CD4-positive, alpha-beta T cell (primary cell): ENCODE measurements at regions not wholly inside any gene's neighbourhood (a gene's known extent, or its start where the extent isn't known, plus 50 kb on each side); places are given as distances from the start of the nearest gene placed in this dataset.
"Not testable (repeated sequence)": the region's sequence is repeated elsewhere in the genome, so short reads cannot be mapped to it uniquely, and the experiment has no call there.

ENCODE experiments used
- ATAC-seq: fragments of 200-7000 bp; cut with Tn5 transposase; one replicate; pipeline ENCODE4 v1.10.0; 2022; ENCODE audit warnings: mild to moderate bottlenecking; ENCODE audit not compliant: poor library complexity
- CTCF ChIA-PET: fragments of 350-600 bp; sonication (Branson Sonifier 250); formaldehyde crosslinking; loops from one replicate; lab custom pipeline; 2021; ENCODE audit warnings: antibody characterized with exemption, inconsistent platforms; lab: Charles Lee
- POLR2A ChIA-PET: fragments of 350-600 bp; sonication (Branson Sonifier 250); formaldehyde crosslinking; loops from one replicate; lab custom pipeline; 2021; ENCODE audit warnings: antibody characterized with exemption, inconsistent platforms; lab: Charles Lee
- DNase-seq, 14 experiments: peaks; one replicate each; pipeline ENCODE4 v3.0.0-alpha.2; 2013 to 2020; ENCODE audit warnings: mixed read lengths in 2 of 14
- H3K27ac ChIP-seq, 2 donors: one replicate each; pipeline versions ENCODE4 v1.5.1 to v1.7.0; 2013; ENCODE audit warnings: low read length in 2 of 2, low read depth in 1 of 2, mild to moderate bottlenecking in 1 of 2
- H3K27me3 ChIP-seq, 2 experiments: 1 replicate in 1 of 2; 2 replicates in 1 of 2; pipeline versions ENCODE4 v1.6.1 to v1.7.0; 2013; ENCODE audit warnings: low read length in 2 of 2, control low read depth in 1 of 2, mild to moderate bottlenecking in 1 of 2, moderate library complexity in 1 of 2; ENCODE audit not compliant: insufficient read depth in 2 of 2, control insufficient read depth in 1 of 2
- H3K36me3 ChIP-seq: one replicate; pipeline ENCODE4 v1.6.1; 2013; ENCODE audit warnings: low read length, control low read depth; ENCODE audit not compliant: insufficient read depth
- H3K4me1 ChIP-seq: one replicate; pipeline ENCODE4 v1.6.1; 2013; ENCODE audit warnings: low read length, control low read depth; ENCODE audit not compliant: insufficient read depth
- H3K4me3 ChIP-seq: one replicate; pipeline ENCODE4 v1.5.1; 2013; ENCODE audit warnings: mild to moderate bottlenecking, low read length, moderate library complexity
- H3K9me3 ChIP-seq, 2 experiments: 1 replicate in 1 of 2; 2 replicates in 1 of 2; pipeline versions ENCODE4 v1.6.1 to v1.7.0; 2013; ENCODE audit warnings: low read length in 2 of 2, mild to moderate bottlenecking in 2 of 2, control low read depth in 1 of 2, moderate library complexity in 1 of 2; ENCODE audit not compliant: control insufficient read depth in 1 of 2, insufficient read depth in 1 of 2
- H3K27ac Mint-ChIP-seq: one replicate; pipeline ENCODE4 v1.8.0; 2020; ENCODE audit warnings: mixed read lengths
- H3K27me3 Mint-ChIP-seq: one replicate; pipeline ENCODE4 v1.8.0; 2021; ENCODE audit warnings: mixed read lengths
- H3K36me3 Mint-ChIP-seq: one replicate; pipeline ENCODE4 v1.8.0; 2021; ENCODE audit warnings: low read depth, mixed read lengths
- H3K4me1 Mint-ChIP-seq: one replicate; pipeline ENCODE4 v1.8.0; 2021; ENCODE audit warnings: low read depth, mixed read lengths
- H3K4me3 Mint-ChIP-seq: one replicate; pipeline ENCODE4 v1.8.0; 2020; ENCODE audit warnings: mild to moderate bottlenecking, mixed read lengths
- H3K9me3 Mint-ChIP-seq: one replicate; pipeline ENCODE4 v1.8.0; 2020; ENCODE audit warnings: mixed read lengths
- CTCF ChIP-seq: fragments of 200-600 bp; IDR thresholded peaks from one replicate; pipeline ENCODE4 v1.8.0; 2022; ENCODE audit warnings: antibody characterized with exemption, mild to moderate bottlenecking
- intact Hi-C, 2 experiments: fragments of 100-400 bp; cut with DNase I in 1 of 2; cut with micrococcal nuclease in 1 of 2; formaldehyde crosslinking; loops; one replicate each; pipeline versions ENCODE4 v1.15.1 to v1.9.0; 2023 to 2025; cut with DNase I, micrococcal nuclease

- Mint-ChIP-seq H3K27me3 (peaks cover 37% of the 10 kb centered on the region), H3K4me1 (no peaks in the 10 kb centered on the region), H3K4me3 (no peak overlapping the region), H3K9me3 (no peaks in the 10 kb centered on the region), H3K27ac (no peak overlapping the region), H3K36me3 (no peaks in the 10 kb centered on the region)
- Histone ChIP-seq H3K27ac (no peak overlapping the region), H3K36me3 (no peaks in the 10 kb centered on the region), H3K4me1 (peaks cover 7% of the 10 kb centered on the region), H3K27me3 (peaks cover 0 to 2% of the 10 kb centered on the region in 2 experiments), H3K4me3 (no peak overlapping the region), H3K9me3 (peaks cover 0 to 12% of the 10 kb centered on the region in 2 experiments)
- ChIA-PET POLR2A (no interaction called here), CTCF (no interaction called here)
- intact Hi-C loops: no loop called here
- DNase-seq (no peak), ATAC-seq (no peak)
- TF ChIP-seq CTCF: no peak
These were observed 110.8 kb downstream of the LHX2 start for GRCh38 chr9:124122321-124122720.

GRCh38 chr9:124122813-124123462, 111.4 kb downstream of the LHX2 start:
- no peak for ATAC-seq
- no peak for DNase-seq
- Histone ChIP-seq H3K9me3 (peaks cover 0 to 6% of the 10 kb centered on the region in 2 experiments), H3K27me3 (peaks cover 0 to 2% of the 10 kb centered on the region in 2 experiments), H3K4me3 (no peak overlapping the region), H3K36me3 (no peaks in the 10 kb centered on the region), H3K4me1 (peaks cover 7% of the 10 kb centered on the region), H3K27ac (no peak overlapping the region)
- H3K4me1 Mint-ChIP-seq: no peaks in the 10 kb centered on the region
- no peak overlapping the region for H3K27ac Mint-ChIP-seq
- no peaks in the 10 kb centered on the region for H3K9me3 Mint-ChIP-seq
- TF ChIP-seq CTCF: no peak
- ChIA-PET POLR2A (no interaction called here), CTCF (no interaction called here)
- intact Hi-C loops: no loop called here
- H3K36me3 Mint-ChIP-seq: no peaks in the 10 kb centered on the region
- peaks cover 33% of the 10 kb centered on the region for H3K27me3 Mint-ChIP-seq
- no peak overlapping the region for H3K4me3 Mint-ChIP-seq

GRCh38 chr9:124123621-124124020, 112.1 kb downstream of the LHX2 start:
- DNase-seq, ATAC-seq, H3K4me3 Mint-ChIP-seq, H3K27ac ChIP-seq, H3K4me3 ChIP-seq, H3K9me3 ChIP-seq, H3K27ac Mint-ChIP-seq, H3K36me3 ChIP-seq, H3K9me3 Mint-ChIP-seq, POLR2A ChIA-PET, H3K36me3 Mint-ChIP-seq, H3K4me1 ChIP-seq, H3K4me1 Mint-ChIP-seq, H3K27me3 ChIP-seq, intact Hi-C loops, CTCF ChIA-PET: not testable (repeated sequence)
- H3K27me3 Mint-ChIP-seq: peaks cover 32% of the 10 kb centered on the region
